MCF 10A (cell line): ENCODE measurements at regions not wholly inside any gene's neighbourhood (a gene's known extent, or its start where the extent isn't known, plus 50 kb on each side); places are given as distances from the start of the nearest gene placed in this dataset.

ENCODE experiments used
- BruUV-seq: library from RNA; stranded (reverse); fragments of 400-500 nt; replicated peaks from 2 replicates; lab custom pipeline; 2021; lab: Mats Ljungman, UMichigan
- CTCF ChIA-PET: fragments of 300-600 bp; sonication (Branson Sonifier 250); formaldehyde crosslinking; extraction: SDS; loops from one replicate; lab custom pipeline; 2021; ENCODE audit warnings: antibody characterized with exemption, inconsistent platforms; lab: Yijun Ruan, JAX
- POLR2A ChIA-PET: fragments of 300-600, 350-650 bp; sonication (Branson Sonifier 250); formaldehyde crosslinking; extraction: SDS; loops from one replicate; lab custom pipeline; 2020; ENCODE audit warnings: antibody characterized with exemption, inconsistent platforms; lab: Yijun Ruan, JAX
- DNase-seq: peaks from one replicate; pipeline ENCODE4 v3.0.0-alpha.2; 2018; ENCODE audit not compliant: unreplicated experiment
- H3K27ac Mint-ChIP-seq: one replicate; pipeline ENCODE4 v1.8.0; 2022; ENCODE audit warnings: mild to moderate bottlenecking, low read depth, mixed read lengths; ENCODE audit not compliant: unreplicated experiment
- H3K27me3 Mint-ChIP-seq: one replicate; pipeline ENCODE4 v1.8.0; 2022; ENCODE audit warnings: mixed read lengths; ENCODE audit not compliant: insufficient read depth, unreplicated experiment
- H3K36me3 Mint-ChIP-seq: one replicate; pipeline ENCODE4 v1.8.0; 2022; ENCODE audit warnings: mild to moderate bottlenecking, moderate library complexity, mixed read lengths; ENCODE audit not compliant: insufficient read depth, unreplicated experiment
- H3K4me1 Mint-ChIP-seq: one replicate; pipeline ENCODE4 v1.8.0; 2022; ENCODE audit warnings: mixed read lengths; ENCODE audit not compliant: insufficient read depth, unreplicated experiment
- H3K4me3 Mint-ChIP-seq: one replicate; pipeline ENCODE4 v1.8.0; 2022; ENCODE audit warnings: mild to moderate bottlenecking, moderate library complexity, mixed read lengths; ENCODE audit not compliant: unreplicated experiment
- H3K9me3 Mint-ChIP-seq: one replicate; pipeline ENCODE4 v1.8.0; 2022; ENCODE audit warnings: mixed read lengths; ENCODE audit not compliant: unreplicated experiment
- CTCF ChIP-seq: fragments of 200-600 bp; IDR thresholded peaks from one replicate; pipeline ENCODE4 v1.8.0; 2022; ENCODE audit warnings: antibody characterized with exemption, mild to moderate bottlenecking; ENCODE audit not compliant: unreplicated experiment
- intact Hi-C: fragments of 100-400 bp; cut with micrococcal nuclease; formaldehyde crosslinking; loops from 2 replicates; pipeline ENCODE4 v1.14.1; 2022

GRCh38 chr16:77596261-77596660 lies 126.1 kb upstream of the NUDT7 start:
- no peaks in the 10 kb centered on the region for H3K36me3 Mint-ChIP-seq
- CTCF ChIA-PET: interaction anchor here (0.7 to 2.9 kb wide), 3 partner anchors 11 to 64 kb away, joined by 3 to 26 read pairs (median 5); no protein-coding TSS in a partner anchor
- peak; percentile 28 for DNase-seq
- H3K9me3 Mint-ChIP-seq: no peaks in the 10 kb centered on the region
- H3K27me3 Mint-ChIP-seq: peaks cover 14% of the 10 kb centered on the region
- no peak overlapping the region for H3K27ac Mint-ChIP-seq
- intact Hi-C loops: no loop called here
- BruUV-seq: no TSS peak
- peaks cover 6% of the 10 kb centered on the region for H3K4me1 Mint-ChIP-seq
- H3K4me3 Mint-ChIP-seq: no peak overlapping the region
- POLR2A ChIA-PET: no interaction called here
- TF ChIP-seq CTCF: no peak

GRCh38 chr16:77599793-77600415 lies 122.4 kb upstream of the NUDT7 start:
- TF ChIP-seq CTCF: peak; percentile 65
- BruUV-seq: no TSS peak
- H3K4me3 Mint-ChIP-seq: no peak overlapping the region
- ChIA-PET POLR2A (interaction anchor here (0.6 kb wide), 1 partner anchor 65 kb away, joined by 3 read pairs; no protein-coding TSS in a partner anchor), CTCF (interaction anchor here (0.7 to 3.9 kb wide), 15 partner anchors 10 to 403 kb away, joined by 3 to 29 read pairs (median 5); no protein-coding TSS in a partner anchor)
- intact Hi-C loops: loop anchor here (1.0 kb wide), 2 partner anchors 60 to 371 kb away; no protein-coding TSS in a partner anchor
- H3K36me3 Mint-ChIP-seq: no peaks in the 10 kb centered on the region
- DNase-seq: peak; percentile 60
- H3K9me3 Mint-ChIP-seq: no peaks in the 10 kb centered on the region
- H3K27me3 Mint-ChIP-seq: peaks cover 30% of the 10 kb centered on the region
- H3K4me1 Mint-ChIP-seq: peaks cover 6% of the 10 kb centered on the region
- H3K27ac Mint-ChIP-seq: no peak overlapping the region

GRCh38 chr16:77600555-77600954 lies 121.8 kb upstream of the NUDT7 start:
- Mint-ChIP-seq H3K4me1 (peaks cover 6% of the 10 kb centered on the region), H3K27me3 (peaks cover 30% of the 10 kb centered on the region), H3K27ac (no peak overlapping the region), H3K9me3 (no peaks in the 10 kb centered on the region), H3K4me3 (no peak overlapping the region), H3K36me3 (no peaks in the 10 kb centered on the region)
- no TSS peak for BruUV-seq
- CTCF ChIA-PET: interaction anchor here (0.6 to 3.9 kb wide), 6 partner anchors 17 to 443 kb away, joined by 3 to 17 read pairs (median 4); no protein-coding TSS in a partner anchor
- TF ChIP-seq CTCF: no peak
- DNase-seq: no peak
- POLR2A ChIA-PET: no interaction called here
- intact Hi-C loops: loop anchor here (1.0 kb wide), 1 partner anchor 371 kb away; no protein-coding TSS in a partner anchor

GRCh38 chr16:77603656-77604055 lies 118.7 kb upstream of the NUDT7 start:
- intact Hi-C loops: no loop called here
- no TSS peak for BruUV-seq
- TF ChIP-seq CTCF: no peak
- Mint-ChIP-seq H3K27ac (no peak overlapping the region), H3K4me3 (no peak overlapping the region), H3K9me3 (no peaks in the 10 kb centered on the region), H3K4me1 (no peaks in the 10 kb centered on the region), H3K27me3 (peaks cover 17% of the 10 kb centered on the region), H3K36me3 (no peaks in the 10 kb centered on the region)
- ChIA-PET CTCF (interaction anchor here (0.8 to 3.9 kb wide), 4 partner anchors 17 to 367 kb away, joined by 5 to 17 read pairs (median 8); no protein-coding TSS in a partner anchor), POLR2A (no interaction called here)
- DNase-seq: no peak
